Colonic mucosa (tissue), 4 donors: ENCODE measurements at regions not wholly inside any gene's neighbourhood (a gene's known extent, or its start where the extent isn't known, plus 50 kb on each side); places are given as distances from the start of the nearest gene placed in this dataset.

Experiments used
- DNase-seq: peaks from one replicate; pipeline ENCODE4 v3.0.0-alpha.2; 2020
- H3K27ac ChIP-seq: fragments of 200-600 bp; one replicate; pipeline ENCODE4 v1.8.0; 2021
- H3K27me3 ChIP-seq: fragments of 200-600 bp; one replicate; pipeline ENCODE4 v1.8.0; 2021
- H3K36me3 ChIP-seq: fragments of 200-600 bp; one replicate; pipeline ENCODE4 v1.8.0; 2021
- H3K4me1 ChIP-seq: fragments of 200-600 bp; one replicate; pipeline ENCODE4 v1.8.0; 2021; ENCODE audit warnings: mild to moderate bottlenecking
- H3K4me3 ChIP-seq: fragments of 200-600 bp; one replicate; pipeline ENCODE4 v1.8.0; 2021
- H3K9ac ChIP-seq, 2 donors: one replicate each; pipeline ENCODE4 v1.7.0; 2013; ENCODE audit warnings: control low read depth in 2 of 2, low read depth in 2 of 2, low read length in 2 of 2
- H3K9me3 ChIP-seq: fragments of 200-600 bp; one replicate; pipeline ENCODE4 v1.8.0; 2021
- CTCF ChIP-seq: fragments of 200-600 bp; IDR thresholded peaks from one replicate; pipeline ENCODE4 v1.8.0; 2022; ENCODE audit warnings: antibody characterized with exemption, mild to moderate bottlenecking
- intact Hi-C: fragments of 100-400 bp; cut with DNase I; formaldehyde crosslinking; loops from one replicate; pipeline ENCODE4 v1.14.1; 2022
- donor health status: healthy.
- donor health status: DM: no; HTN: no; CAD: no.
- donor health status: DM: no; HTN: no; CAD: no.

DNA sequence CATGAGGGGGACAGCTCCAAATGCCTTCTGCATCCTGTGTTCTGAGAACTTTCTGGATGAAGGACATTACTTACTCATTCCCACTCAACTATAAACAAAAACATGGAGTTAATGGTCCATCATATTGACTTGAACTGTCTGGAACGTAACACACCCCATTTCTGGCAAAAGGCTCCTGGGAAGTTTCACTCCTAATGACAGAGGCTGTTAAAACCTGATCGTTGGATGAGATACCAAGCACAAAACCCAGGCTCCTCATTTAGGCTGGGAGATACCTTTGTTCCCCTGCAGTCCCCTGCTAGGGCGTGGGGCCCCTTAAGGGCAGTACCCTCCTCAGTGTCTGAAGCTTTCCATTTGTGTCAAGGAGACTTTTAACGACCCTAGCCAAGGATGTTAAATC, 78.9 kb downstream of the RHOU start:
- H3K9me3 ChIP-seq, result no peaks in the 10 kb centered on the region
- no peaks in the 10 kb centered on the region for H3K36me3 ChIP-seq
- intact Hi-C loops, result no loop called here
- H3K27me3 ChIP-seq, result no peaks in the 10 kb centered on the region
- no peak overlapping the region for H3K27ac ChIP-seq
- no peak overlapping the region for H3K9ac ChIP-seq
- H3K4me3 ChIP-seq, result no peak overlapping the region
- DNase-seq, result no peak
- H3K4me1 ChIP-seq, result no peaks in the 10 kb centered on the region
- TF ChIP-seq CTCF, result no peak

GRCh38 chr1:228818296-228818695, 83.0 kb downstream of the RHOU start:
- Histone ChIP-seq H3K27ac (no peak overlapping the region), H3K36me3 (no peaks in the 10 kb centered on the region), H3K27me3 (no peaks in the 10 kb centered on the region), H3K9me3 (no peaks in the 10 kb centered on the region), H3K4me3 (no peak overlapping the region), H3K9ac (no peak overlapping the region), H3K4me1 (no peaks in the 10 kb centered on the region)
- no peak for TF ChIP-seq CTCF
- intact Hi-C loops, result no loop called here
- no peak for DNase-seq

DNA sequence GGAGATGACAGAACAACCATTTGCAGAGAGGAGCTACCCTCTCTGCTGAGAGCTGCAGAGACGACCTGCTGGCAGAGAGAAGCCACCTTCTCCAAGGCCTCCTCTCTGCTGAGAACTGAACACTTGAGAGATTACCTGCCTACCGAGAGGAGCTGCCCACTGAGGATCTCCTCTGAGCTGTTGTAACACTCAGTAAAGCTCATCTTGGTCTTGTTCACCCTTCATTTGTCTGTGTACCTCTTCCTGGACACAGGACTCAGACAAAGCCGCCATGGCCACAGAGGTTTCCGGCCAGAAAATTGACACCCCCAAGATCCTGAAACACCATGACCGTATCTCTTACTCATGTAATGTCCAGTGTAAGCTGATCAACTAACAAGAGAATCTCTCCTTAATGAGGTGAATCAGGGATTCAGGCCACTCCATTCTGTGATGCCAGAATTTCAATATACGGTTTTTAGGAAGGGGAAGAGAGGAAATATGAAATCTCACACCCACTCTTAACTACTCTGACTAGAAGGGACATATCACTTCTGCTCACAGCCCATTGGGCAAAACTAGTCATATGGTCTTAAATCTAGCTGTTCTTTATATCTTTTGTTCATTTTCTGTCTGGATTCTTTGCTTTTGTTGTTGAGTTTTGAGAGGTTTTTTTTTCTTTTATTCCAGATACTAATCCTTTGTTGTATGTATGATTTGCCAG, 83.8 kb downstream of the RHOU start:
- no peaks in the 10 kb centered on the region for H3K4me1 ChIP-seq
- H3K4me3 ChIP-seq, result no peak overlapping the region
- no peak overlapping the region for H3K9ac ChIP-seq
- TF ChIP-seq CTCF, result no peak
- no peak for DNase-seq
- H3K27ac ChIP-seq, result no peak overlapping the region
- intact Hi-C loops, result no loop called here
- H3K9me3 ChIP-seq, result no peaks in the 10 kb centered on the region
- no peaks in the 10 kb centered on the region for H3K36me3 ChIP-seq
- H3K27me3 ChIP-seq, result no peaks in the 10 kb centered on the region

GRCh38 chr1:228821252-228821651, 86.0 kb downstream of the RHOU start:
- no peak for TF ChIP-seq CTCF
- no peak for DNase-seq
- no peak overlapping the region for H3K4me3 ChIP-seq
- no peaks in the 10 kb centered on the region for H3K36me3 ChIP-seq
- no peak overlapping the region for H3K27ac ChIP-seq
- no peaks in the 10 kb centered on the region for H3K9me3 ChIP-seq
- intact Hi-C loops, result no loop called here
- H3K4me1 ChIP-seq, result no peaks in the 10 kb centered on the region
- no peak overlapping the region for H3K9ac ChIP-seq
- no peaks in the 10 kb centered on the region for H3K27me3 ChIP-seq

GRCh38 chr1:228823200-228823599, 87.9 kb downstream of the RHOU start:
- intact Hi-C loops, result no loop called here
- DNase-seq, result no peak
- H3K9me3 ChIP-seq, result no peaks in the 10 kb centered on the region
- no peak overlapping the region for H3K27ac ChIP-seq
- no peak for TF ChIP-seq CTCF
- no peaks in the 10 kb centered on the region for H3K36me3 ChIP-seq
- no peaks in the 10 kb centered on the region for H3K27me3 ChIP-seq
- no peak overlapping the region for H3K9ac ChIP-seq
- H3K4me3 ChIP-seq, result no peak overlapping the region
- H3K4me1 ChIP-seq, result no peaks in the 10 kb centered on the region
